ENCODE measurements at regions not wholly inside any gene's neighbourhood (a gene's known extent, or its start where the extent isn't known, plus 50 kb on each side); places are given as distances from the start of the nearest gene placed in this dataset.

DNA sequence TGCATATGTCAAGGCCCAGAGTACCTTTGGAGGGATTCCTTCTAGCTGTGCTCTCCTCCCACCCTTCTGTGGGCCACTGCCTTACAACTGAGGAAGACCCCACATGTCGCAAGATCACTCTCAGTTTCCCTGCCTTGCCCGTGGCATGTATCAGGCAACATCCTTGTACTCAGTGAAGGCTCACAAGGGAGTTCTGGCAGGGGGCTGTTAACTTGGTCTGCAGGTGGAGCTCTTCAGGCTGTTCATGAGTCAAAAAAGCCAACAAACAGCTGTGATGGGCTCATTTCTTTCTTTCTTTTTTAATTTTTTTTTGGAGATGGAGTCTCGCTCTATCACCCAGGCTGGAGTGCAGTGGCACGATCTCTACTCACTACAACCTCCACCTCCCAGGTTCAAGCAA lies 513.0 kb upstream of the ANKRD30A start:
- DNase-seq, result no peak

DNA sequence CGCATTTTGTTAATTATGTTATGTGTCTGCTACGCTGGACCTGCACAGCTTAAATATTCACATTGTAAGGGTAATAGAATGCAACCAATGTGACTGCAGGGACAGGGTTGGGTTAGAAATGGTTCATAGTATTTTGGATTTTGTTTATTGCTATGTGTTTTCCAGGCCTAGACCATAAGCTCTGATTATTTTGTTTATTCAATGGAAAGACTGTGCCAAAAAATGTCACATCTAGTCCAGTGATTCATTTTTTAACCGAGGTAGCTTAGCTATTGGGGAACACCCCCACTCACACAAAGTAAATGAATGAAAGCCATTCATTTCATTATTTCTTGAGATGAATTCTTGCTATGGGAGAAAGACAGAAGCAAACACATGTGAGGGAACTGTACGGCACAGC lies 516.5 kb upstream of the ANKRD30A start:
- DNase-seq, result no peak

GRCh38 chr10:36608251-36608650 lies 517.1 kb upstream of the ANKRD30A start:
- DNase-seq, result no peak

DNA sequence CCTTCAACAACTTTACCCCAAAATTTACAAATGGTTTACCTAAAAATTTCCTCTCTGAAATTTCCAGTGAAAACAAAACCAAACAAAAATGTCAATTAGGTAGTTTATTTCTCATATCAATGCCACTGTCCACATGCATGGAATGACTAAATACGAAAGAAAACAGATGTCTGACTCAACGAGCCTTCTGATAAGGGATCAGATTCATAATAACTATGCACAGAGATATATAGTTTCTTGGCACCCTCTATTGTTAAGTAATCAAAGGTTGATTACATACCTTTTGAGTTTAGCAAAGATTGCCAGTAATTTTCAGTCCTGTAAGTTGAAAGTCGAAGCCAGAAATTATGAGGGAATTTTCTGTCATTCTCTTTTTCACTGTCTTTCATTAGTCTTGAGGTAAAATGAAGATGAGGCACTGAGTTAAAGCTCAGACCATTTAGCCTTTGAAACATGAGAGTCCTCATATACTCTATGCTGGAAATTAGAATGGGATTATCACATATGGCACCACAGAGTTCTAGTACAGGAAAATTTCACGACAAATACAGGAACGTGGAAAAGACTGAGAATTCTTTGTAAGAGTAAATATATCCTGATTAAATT lies 519.1 kb upstream of the ANKRD30A start:
- no peak for DNase-seq

GRCh38 chr10:36604316-36604715 lies 521.1 kb upstream of the ANKRD30A start:
- DNase-seq, result no peak

GRCh38 chr10:36603688-36604087 lies 521.7 kb upstream of the ANKRD30A start:
- no peak for DNase-seq

- no peak for DNase-seq
Measured at GRCh38 chr10:36602374-36602773, 523.0 kb upstream of the ANKRD30A start.

DNA sequence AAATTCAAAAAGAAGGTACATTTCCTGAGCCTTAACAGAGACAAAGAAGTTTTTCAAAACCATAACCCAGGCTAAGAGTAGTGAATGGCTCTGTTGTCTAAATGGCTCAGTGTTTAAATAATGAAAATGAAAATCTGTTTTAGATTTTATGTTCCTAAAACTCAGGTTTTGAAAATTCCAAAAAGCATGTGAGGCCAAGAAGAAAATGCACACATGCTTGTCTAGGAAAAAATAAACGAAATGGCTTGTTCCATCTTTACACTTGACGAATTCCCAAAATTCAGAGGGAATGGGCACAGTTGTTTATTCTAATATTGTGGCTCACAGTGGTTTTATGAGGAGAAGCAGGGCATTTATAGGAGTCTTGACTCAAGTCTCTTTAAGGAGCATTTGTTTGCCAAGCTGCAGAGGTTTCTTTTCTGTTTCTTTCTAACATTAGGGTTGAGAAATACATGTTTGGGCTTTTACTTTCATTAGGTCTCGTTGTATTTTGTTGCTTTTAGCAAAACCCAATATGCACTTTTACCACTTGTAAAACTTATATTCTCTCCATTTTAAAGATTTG lies 527.6 kb upstream of the ANKRD30A start:
- no peak for DNase-seq

DNA sequence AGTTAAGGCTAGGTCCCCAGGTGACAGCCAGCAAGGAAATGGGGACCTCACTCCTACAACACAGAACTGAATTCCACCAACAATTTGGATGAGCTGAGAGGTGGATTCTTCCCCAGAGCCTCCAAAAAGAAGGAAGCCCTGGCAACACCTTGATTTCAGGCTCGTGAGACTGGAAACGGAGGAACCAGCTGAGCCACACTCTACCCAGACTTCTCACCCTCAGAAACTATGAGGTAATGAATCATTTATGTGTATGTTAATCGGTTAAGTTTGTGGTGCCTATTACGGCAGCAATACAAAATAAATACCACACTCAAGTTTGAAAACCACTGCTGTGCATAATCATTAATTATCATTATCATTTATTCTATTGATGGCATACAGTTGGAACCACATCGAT lies 532.4 kb upstream of the ANKRD30A start:
- no peak for DNase-seq

DNA sequence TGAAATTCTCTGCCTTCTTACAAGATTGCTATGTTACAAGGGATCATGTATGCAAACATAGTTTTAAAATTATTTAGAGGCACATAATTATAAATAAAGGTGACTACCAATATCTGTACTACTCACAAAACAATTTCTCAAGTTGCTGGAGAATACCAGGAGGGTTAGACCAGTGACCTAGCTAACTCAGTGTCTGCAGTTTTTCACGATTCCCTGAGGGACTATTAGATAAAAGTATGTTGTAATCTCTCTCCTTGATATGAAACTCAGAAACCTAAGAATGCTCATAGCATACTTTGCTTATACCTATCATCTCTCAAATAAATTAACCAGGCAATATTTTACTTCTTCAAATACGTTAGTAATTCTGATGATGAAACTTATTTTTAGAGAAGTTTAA lies 534.0 kb upstream of the ANKRD30A start:
- DNase-seq, result no peak

DNA sequence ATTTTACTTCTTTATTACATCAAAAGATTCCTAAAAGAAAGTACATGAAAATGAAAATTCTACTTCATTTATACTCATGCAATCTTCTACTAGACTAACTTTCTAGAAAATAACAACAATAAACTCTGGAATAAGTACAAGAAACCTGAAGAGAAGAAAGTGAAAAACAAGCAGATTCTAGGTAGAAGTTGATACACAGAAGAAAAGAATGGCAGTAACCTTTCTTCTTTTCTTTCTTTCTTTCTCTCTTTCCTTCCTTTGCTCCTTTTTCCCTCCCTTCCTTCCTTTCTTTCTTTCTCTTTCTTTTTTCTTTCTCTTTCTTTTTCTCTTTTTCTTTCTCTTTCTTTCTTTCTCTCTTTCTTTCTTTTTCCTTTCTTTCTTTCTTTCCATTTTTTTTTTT lies 541.7 kb upstream of the ANKRD30A start:
- DNase-seq, result no peak

GRCh38 chr10:36581237-36581636 lies 544.2 kb upstream of the ANKRD30A start:
- DNase-seq, result no peak

- DNase-seq, result no peak
Measured at GRCh38 chr10:36578306-36578705, 547.1 kb upstream of the ANKRD30A start.

GRCh38 chr10:36577126-36577525 lies 548.3 kb upstream of the ANKRD30A start:
- no peak for DNase-seq

GRCh38 chr10:36574207-36574606 lies 551.2 kb upstream of the ANKRD30A start:
- no peak for DNase-seq

- no peak for DNase-seq
Measured at GRCh38 chr10:36573246-36573645, 552.2 kb upstream of the ANKRD30A start.

GRCh38 chr10:36564433-36564832 lies 561.0 kb upstream of the ANKRD30A start:
- DNase-seq, result no peak

GRCh38 chr10:36559412-36560400 lies 565.7 kb upstream of the ANKRD30A start:
- DNase-seq, result no peak

GRCh38 chr10:36556468-36556867 lies 568.9 kb upstream of the ANKRD30A start:
- DNase-seq, result no peak

- DNase-seq, result no peak
Measured at GRCh38 chr10:36555036-36555435, 570.4 kb upstream of the ANKRD30A start.

- DNase-seq, result no peak
Measured at GRCh38 chr10:36547965-36548364, 577.4 kb upstream of the ANKRD30A start.

GRCh38 chr10:36542493-36542892 lies 582.9 kb upstream of the ANKRD30A start:
- DNase-seq, result no peak

GRCh38 chr10:36540611-36541010 lies 584.8 kb upstream of the ANKRD30A start:
- no peak for DNase-seq

GRCh38 chr10:36538953-36539586 lies 586.3 kb upstream of the ANKRD30A start:
- no peak for DNase-seq
